Muscle of arm (tissue), 1 donor: ENCODE measurements at regions not wholly inside any gene's neighbourhood (a gene's known extent, or its start where the extent isn't known, plus 50 kb on each side); places are given as distances from the start of the nearest gene placed in this dataset.
"Not testable (repeated sequence)": the region's sequence is repeated elsewhere in the genome, so short reads cannot be mapped to it uniquely, and the experiment has no call there.

Experiments used
- DNase-seq: peaks from one replicate; pipeline ENCODE4 v3.0.0-alpha.2; 2013

DNA sequence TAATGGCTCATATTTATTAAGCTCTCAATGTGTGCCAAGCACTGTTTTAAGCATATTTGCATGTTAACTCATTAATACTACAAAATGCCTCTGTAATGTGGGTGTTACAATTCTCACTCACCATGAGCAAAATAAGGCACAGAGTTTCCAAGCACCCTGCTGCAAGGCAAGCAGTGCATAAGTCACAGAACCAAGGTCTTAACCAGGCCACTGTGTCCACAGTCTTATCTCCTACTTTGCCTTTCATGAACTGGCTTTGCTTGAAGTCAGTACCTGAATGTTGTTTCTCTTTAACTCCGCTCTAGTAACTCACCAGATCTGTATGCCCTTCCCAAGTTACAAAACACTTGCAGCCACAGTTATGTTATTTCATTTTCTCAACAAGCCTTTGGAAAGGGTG is 1372.7 kb downstream of the AACS start:
- no peak for DNase-seq

- no peak for DNase-seq
Observed at GRCh38 chr12:126443977-126444376, 1378.7 kb downstream of the AACS start.

- DNase-seq: no peak
Observed at GRCh38 chr12:126447346-126447745, 1382.1 kb downstream of the AACS start.

DNA sequence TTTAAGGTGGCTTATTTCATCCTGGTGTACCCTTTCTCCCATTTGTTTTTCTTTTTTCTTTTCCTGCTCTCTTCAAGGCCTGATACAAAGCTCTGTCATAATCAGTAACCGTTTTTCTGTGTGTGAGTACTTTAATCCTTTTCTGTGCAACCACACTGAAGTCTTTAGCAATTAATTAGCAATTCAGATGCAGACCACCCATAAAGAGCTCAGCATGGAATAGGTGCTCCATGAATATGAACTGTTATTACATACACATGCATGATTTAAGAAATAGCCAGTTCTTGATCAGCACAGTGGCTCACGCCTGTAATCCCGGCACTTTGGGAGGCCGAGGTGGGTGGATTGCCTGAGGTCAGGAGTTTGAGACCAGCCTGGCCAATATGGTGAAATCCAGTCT is 1386.6 kb downstream of the AACS start:
- no peak for DNase-seq

DNA sequence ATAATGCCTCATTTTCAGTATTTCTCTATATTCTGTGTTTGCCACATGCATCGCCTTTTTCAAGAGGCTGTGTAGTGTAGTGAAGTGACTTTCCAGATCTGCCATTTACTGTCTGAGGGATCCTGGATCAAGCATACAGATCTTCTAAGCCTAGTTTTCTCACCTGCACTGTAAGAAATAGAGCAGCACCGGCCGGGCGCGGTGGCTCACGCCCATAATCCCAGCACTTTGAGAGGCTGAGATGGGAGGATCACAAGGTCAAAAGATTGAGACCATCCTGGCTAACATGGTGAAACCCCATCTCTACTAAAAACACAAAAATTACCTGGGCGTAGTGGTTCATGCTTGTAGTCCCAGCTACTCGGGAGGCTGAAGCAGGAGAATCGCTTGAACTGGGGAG is 1387.5 kb downstream of the AACS start:
- not testable (repeated sequence) for DNase-seq

DNA sequence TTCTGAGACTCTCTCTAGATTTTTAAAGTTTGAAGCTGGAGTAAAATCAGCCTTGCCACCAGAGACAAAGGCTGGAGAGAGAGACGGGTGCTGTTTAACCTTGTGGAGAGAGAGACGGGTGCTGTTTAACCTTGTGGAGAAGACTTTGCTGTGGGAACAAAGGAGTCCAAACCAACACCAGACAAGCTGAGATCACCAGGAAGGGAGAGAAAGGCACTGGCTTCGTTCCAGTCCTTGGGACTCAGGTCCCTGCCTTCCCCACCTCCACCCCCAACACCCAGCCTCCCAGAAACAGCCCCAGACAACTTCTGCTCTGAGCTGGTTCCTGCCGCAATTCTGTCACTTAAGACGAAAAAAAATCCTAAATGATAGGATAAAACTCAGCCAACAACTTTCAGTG is 1389.3 kb downstream of the AACS start:
- DNase-seq: no peak

DNA sequence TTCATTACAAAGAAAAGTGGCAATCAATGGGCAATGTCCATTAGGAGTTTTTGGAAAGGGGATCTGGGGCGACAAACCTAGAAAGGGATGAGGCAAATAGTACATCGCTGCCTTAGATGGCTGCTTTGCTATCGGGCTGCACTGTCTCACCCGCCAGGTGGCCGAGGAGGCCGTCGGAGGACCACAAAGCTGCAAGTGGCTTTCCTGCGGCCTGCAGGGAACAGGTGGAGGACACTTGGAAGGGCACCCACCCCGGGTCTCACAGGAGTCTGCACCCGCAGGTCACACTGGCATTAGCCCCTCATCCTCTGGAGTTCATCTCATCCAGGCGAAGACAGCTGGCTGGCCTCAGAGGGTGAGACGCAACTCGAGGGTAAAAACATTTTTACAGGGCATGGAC is 1392.5 kb downstream of the AACS start:
- no peak for DNase-seq

GRCh38 chr12:126464153-126464552 is 1398.9 kb downstream of the AACS start:
- DNase-seq: no peak

GRCh38 chr12:126469211-126469610 is 1404.0 kb downstream of the AACS start:
- no peak for DNase-seq

- DNase-seq: no peak
Observed at GRCh38 chr12:126474703-126475102, 1409.5 kb downstream of the AACS start.

- DNase-seq: no peak
Observed at GRCh38 chr12:126480451-126480850, 1415.2 kb downstream of the AACS start.

DNA sequence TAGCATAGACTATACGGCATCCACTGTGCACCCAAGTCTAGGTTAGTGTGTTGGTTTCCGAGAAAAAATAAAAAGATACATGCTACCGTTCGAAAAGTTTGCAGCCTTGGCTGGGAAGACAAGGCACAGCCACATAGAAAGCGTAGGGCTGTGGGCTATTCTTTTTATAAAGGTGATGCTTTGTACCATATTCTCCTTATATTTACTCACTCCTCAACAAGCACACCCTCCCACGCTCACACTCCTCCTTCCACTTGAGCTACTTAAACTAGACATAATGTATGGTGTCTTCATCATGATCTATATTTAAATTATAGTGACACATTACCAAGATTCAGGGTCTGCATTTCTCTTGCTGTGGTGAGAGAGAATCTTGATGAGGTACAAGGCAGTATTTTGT is 1416.5 kb downstream of the AACS start:
- DNase-seq: no peak

- DNase-seq: no peak
Observed at GRCh38 chr12:126482238-126482889, 1417.1 kb downstream of the AACS start.

DNA sequence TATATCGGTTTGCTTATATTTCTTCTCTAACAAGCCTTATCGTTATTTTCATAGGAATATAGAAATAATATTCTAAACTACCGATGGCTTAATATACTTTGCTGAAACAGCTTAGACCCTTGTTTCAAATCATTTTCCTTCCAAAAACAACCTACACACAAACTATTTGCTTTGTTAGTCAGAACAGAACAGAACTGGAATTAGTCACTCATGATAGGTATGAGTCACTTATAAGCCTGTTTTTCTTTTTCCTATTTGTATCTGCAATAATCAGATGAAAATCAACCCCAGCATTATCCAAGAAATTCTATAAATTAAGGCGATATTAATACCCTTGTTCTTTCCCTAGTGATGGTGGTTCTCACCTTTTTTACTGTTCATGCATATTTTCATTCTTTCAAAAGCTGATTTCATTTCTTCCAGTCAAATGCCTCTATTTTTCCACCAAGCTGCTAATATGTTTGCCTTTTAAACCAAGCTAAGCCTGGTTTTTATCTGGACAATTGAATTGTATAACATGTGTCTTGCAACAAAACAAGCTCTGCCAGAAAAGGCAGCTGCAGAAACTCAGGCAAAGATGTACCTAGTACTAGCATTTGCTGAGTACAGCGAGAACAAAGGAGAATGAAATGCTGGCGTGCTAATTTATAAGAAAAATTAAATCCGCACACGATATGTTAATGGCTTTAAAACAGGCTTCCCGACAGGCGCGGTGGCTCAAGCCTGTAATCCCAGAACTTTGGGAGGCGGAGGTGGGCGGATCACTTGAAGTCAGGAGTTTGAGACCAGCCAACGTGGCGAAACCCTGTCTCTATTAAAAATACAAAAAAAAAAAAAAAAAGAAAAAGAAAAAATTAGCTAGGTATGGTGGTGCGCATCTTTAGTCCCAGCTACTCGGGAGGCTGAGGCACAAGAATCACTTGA is 1418.2 kb downstream of the AACS start:
- DNase-seq: no peak

GRCh38 chr12:126487431-126487980 is 1422.3 kb downstream of the AACS start:
- no peak for DNase-seq

- DNase-seq: no peak
Observed at GRCh38 chr12:126488806-126489205, 1423.6 kb downstream of the AACS start.

DNA sequence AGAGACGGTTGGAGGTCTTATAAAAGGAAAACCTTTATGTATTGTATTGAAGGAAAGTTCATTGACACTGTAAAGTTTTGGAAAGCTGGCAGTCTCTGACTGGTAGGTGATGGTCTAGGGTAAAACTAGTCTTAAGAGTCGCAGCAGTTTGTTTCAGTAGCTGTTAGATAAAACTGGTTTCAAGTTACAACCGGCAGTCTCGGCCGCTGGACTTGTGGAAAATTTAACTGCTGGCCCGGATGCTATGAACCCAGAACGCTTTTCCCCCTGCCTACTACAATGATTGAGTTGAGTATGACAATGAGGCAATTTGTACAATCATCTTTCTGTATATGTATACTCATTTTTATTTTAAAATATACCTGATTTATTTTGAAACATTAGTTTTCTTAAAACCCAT is 1426.9 kb downstream of the AACS start:
- no peak for DNase-seq

- no peak for DNase-seq
Observed at GRCh38 chr12:126493366-126494108, 1428.3 kb downstream of the AACS start.

DNA sequence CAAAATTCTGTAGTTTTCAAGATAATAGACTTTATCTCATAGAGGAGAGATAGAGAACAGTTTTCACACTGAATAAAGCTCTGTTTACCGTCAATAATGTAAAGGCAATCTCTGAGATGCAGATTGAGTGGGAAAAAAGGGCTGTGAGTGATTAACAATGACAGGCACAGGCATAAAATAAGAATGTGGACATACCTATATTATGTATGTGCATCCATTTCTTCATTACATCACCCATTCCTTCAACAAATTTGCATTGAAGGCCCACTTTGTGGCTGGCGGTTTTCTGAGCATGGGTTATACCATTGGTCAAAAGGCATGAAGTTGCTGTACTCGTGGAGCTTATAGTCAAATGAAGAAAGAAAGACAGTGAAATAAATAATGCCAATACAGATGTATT is 1431.0 kb downstream of the AACS start:
- no peak for DNase-seq

- DNase-seq: no peak
Observed at GRCh38 chr12:126506426-126507182, 1441.4 kb downstream of the AACS start.

DNA sequence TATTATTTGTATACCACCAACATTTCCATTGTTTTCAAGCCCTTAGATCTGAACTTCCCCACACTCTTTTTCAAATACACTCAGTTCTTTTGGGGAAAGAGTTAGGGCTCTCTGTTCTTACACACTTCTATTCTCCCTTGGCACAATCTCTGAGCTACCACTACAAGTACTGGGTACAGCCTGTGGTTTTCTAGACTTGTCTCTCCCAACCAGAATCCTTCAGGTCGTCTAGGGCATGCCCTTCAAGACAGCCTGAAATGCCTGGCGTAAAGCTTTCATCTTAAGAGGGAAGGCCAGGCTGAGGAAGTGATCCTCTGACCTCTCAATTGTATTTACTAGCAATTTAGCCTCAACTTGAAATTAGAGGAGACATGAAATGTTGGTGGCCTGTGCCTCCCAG is 1442.0 kb downstream of the AACS start:
- DNase-seq: no peak

GRCh38 chr12:126509572-126509971 is 1444.3 kb downstream of the AACS start:
- DNase-seq: no peak
